ENCODE measurements at regions not wholly inside any gene's neighbourhood (a gene's known extent, or its start where the extent isn't known, plus 50 kb on each side); places are given as distances from the start of the nearest gene placed in this dataset.

GRCh38 chr9:131799177-131799823 is 59.4 kb upstream of the RAPGEF1 start (continued):
- TF ChIP-seq NONO (IDR thresholded peaks at IDR 0.05) (no peak), NONO (CRISPR knock-in tag; conservative IDR thresholded peaks at IDR 0.05) (no peak), ZNF891 (CRISPR knock-in tag; IDR thresholded peaks at IDR 0.05) (peak; percentile 50; the same call in 1 of the 2 replicates), ELF1 (CRISPR knock-in tag; IDR thresholded peaks at IDR 0.05) (peak; percentile 27; the same call in 1 of the 2 replicates), ZNF232 (CRISPR knock-in tag; IDR thresholded peaks at IDR 0.05; ENCODE audit: borderline replicate concordance) (peak; percentile 93), MTERF4 (CRISPR knock-in tag; IDR thresholded peaks at IDR 0.05) (0 out of 2 replicates have a peak, but pooled peaks have one; percentile 62), ZBTB21 (CRISPR knock-in tag; IDR thresholded peaks at IDR 0.05) (peak; percentile 50; the same call in 1 of the 2 replicates), ZNF329 (CRISPR knock-in tag; IDR thresholded peaks at IDR 0.05; ENCODE audit: low read depth) (0 out of 2 replicates have a peak, but pooled peaks have one; percentile 49), ZNF788 (CRISPR knock-in tag; IDR thresholded peaks at IDR 0.05; ENCODE audit: borderline replicate concordance) (peak; percentile 27; the same call in 1 of the 2 replicates), ZMYM4 (CRISPR knock-in tag; IDR thresholded peaks at IDR 0.05) (peak; percentile 37; the same call in 1 of the 2 replicates), ZNF501 (CRISPR knock-in tag; IDR thresholded peaks at IDR 0.05) (0 out of 2 replicates have a peak, but pooled peaks have one; percentile 25), TEF (CRISPR knock-in tag; IDR thresholded peaks at IDR 0.05) (peak; percentile 83; the same call in 1 of the 2 replicates), HNRNPH1 (optimal IDR thresholded peaks at IDR 0.05; ENCODE audit: low read depth, low read length) (no peak), ZNF687 (CRISPR knock-in tag; IDR thresholded peaks at IDR 0.05) (no peak), MYNN (CRISPR knock-in tag; IDR thresholded peaks at IDR 0.05; ENCODE audit: low read depth) (0 out of 2 replicates have a peak, but pooled peaks have one; percentile 60), PITX1 (CRISPR knock-in tag; IDR thresholded peaks at IDR 0.05) (0 out of 2 replicates have a peak, but pooled peaks have one; percentile 24), ZNF10 (CRISPR knock-in tag; IDR thresholded peaks at IDR 0.05; ENCODE audit: borderline replicate concordance, low read depth) (no peak), ATF7-NPFF (CRISPR knock-in tag; IDR thresholded peaks at IDR 0.05; ENCODE audit: low read depth) (peak; percentile 62; the same call in 1 of the 2 replicates), TOE1 (CRISPR knock-in tag; IDR thresholded peaks at IDR 0.05) (no peak), FOXK1 (CRISPR knock-in tag; IDR thresholded peaks at IDR 0.05; ENCODE audit: borderline replicate concordance, low read depth) (peak; percentile 71; the same call in 1 of the 2 replicates), PCBP1 (IDR thresholded peaks at IDR 0.05; ENCODE audit: borderline replicate concordance, low read depth, low read length) (no peak), ZNF772 (CRISPR knock-in tag; IDR thresholded peaks at IDR 0.05) (peak; percentile 49; the same call in 1 of the 2 replicates)
